HG03342 (cell line): ENCODE measurements at regions not wholly inside any gene's neighbourhood (a gene's known extent, or its start where the extent isn't known, plus 50 kb on each side); places are given as distances from the start of the nearest gene placed in this dataset.
"Not testable (repeated sequence)": the region's sequence is repeated elsewhere in the genome, so short reads cannot be mapped to it uniquely, and the experiment has no call there.

Source experiments
- ATAC-seq: cut with Tn5 transposase; IDR thresholded peaks from one replicate; pipeline ENCODE4 v1.9.1; 2021; ENCODE audit warnings: mild to moderate bottlenecking, moderate library complexity; ENCODE audit not compliant: unreplicated experiment

DNA sequence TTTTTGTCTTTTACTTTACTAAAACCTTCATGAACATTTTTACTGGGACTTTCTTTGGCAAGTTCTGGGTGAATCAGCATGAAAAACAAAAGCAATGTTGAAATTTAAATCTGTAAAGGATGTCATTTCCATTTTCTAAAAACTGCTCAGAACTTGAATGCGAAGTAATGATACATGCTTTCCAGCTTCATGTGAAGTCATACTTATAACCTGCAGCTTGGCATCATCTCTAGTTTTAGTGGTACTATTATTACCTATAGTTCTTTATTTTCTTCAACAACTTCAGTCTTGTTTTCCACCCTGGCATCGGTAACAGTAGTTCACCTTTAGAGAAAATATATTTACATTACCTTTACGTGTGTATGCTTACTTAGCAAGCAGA, 421.4 kb upstream of the DIPK2B start:
- ATAC-seq: no peak

DNA sequence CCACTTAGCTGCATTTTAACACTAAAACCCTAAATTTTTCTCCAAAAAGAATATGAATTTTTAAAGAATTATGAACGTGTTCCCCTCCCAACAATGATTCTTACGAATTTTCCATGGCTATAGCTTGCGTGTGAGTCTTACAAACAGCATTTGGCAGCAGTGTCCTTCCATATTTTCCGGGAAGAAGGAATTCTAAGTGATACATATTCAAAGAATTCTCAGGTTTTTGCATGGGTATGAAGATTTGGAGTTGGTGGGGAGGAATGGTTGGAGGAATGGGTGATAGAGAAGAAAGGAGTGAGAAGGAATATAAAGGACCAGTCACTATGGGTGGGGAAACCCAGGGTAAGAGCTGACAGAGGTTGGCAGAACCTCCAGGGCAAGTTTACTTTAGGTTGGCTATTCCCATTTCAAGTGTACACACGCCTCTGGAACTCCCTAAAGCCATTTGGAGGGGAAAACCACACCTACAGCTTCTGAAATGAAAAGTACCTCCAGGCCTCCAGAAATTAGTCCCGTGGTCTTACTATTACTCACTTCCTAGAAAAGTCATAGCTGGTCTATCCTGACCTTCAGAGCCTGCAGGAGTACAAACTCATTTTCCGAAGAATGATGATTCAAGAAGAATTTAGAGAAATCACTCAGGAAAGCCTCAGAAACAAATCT, 420.8 kb upstream of the DIPK2B start:
- ATAC-seq: no peak

DNA sequence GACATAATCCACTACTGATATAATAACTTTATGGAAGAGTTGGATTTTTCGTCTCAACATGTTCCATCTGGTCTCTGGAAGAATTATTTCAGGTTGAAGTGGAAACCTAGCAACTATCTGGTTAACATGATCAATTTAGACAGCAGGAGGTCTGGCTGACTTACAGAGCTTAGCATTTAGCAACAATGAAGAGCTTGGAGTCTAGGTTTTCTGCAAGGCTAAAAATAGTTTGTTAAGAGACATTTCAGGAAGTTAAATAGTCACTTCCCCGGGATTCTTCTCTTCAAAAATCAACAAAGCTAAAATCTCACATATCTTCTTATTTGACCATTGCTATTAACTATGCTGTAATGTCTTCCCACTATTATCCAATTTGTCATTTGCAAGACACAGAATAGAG, 418.6 kb upstream of the DIPK2B start:
- ATAC-seq: no peak

DNA sequence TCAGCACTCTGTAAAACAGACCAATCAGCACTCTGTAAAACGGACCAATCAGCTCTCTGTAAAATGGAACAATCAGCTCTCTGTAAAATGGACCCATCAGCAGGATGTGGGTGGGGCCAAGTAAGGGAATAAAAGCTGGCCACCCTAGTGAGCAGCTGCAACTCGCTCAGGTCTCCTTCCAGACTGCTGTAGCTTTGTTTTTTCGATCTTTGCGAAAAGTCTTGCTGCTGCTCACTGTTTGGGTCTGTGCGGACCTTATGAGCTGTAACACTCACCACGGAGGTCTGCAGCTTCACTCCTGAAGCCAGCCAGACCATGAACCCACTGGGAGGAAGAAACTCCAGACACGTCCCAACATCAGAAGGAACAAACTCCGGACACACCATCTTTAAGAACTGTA, 414.9 kb upstream of the DIPK2B start:
- not testable (repeated sequence) for ATAC-seq

DNA sequence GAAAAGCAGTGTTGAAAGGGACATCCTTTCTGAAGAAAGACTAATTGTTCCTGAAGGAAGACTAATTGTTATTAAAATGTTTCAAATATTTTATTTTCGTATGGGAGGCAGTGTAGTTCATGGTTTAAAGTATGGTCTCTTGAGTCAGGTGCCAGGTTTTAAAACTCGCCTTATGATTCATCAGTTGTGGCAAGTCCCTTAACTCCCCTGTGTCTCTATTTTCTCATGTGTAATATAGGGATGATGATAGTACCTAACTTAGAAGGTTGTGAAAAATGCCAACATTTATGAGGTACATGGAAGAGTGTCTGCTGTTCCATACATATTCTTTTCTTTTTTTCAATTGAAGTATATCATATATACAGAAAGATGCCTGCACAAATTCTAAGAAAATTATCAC, 414.2 kb upstream of the DIPK2B start:
- no peak for ATAC-seq

DNA sequence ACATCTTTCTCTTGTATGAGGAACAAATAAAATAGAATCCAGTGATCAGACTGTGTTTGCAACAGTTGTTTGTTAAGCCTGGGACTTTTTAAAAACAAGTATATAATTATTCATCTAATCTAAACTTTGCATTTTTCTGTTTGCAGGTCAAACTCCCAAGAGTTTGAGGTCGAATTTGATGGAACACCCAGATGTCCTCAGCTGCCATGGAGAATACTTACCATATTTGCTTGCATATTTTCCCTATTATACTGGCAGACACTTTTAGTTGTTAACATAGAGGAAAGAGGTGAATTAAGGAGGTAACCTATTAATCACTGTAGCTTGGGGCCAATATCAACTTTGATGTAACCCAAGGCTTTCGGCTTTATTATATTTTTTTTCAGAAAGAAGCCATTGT, 401.5 kb upstream of the DIPK2B start:
- no peak for ATAC-seq

DNA sequence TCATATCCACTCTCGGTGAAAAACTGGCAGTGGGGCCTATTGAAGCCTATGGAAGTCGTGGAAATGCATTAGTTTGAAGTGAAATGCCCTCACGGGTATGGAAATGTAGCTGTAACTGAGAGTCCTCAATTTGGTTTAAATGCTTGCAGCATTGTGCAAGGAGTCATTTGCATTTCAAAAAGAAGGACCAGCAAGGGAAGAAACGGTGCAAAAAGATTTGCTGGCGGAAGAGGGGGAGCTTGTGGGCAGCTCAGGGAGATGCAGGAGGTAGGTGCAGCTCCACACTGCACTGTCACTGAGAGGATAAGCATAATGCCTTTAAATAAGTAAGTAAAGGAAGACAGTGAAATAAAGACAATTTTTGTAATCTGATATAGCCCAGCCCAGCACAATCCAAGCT, 400.4 kb upstream of the DIPK2B start:
- no peak for ATAC-seq

DNA sequence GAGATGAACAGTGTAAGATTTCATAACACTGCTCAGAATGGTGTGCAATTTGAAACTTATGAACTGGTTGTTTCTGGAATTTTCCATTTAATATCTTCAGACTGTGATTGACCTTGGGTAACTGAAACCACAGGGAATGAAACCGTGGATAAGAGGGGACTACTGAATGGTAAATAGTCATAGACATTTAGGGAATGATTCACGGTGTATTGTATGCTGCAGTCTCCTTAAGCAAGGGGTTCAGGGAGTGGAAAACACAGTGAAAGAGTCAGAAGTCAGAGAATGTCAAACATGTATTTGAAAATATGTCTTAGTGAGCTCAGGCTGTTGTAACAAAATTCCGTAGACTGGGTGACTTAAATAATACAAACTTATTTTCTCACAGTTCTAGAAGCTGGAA, 398.2 kb upstream of the DIPK2B start:
- no peak for ATAC-seq

DNA sequence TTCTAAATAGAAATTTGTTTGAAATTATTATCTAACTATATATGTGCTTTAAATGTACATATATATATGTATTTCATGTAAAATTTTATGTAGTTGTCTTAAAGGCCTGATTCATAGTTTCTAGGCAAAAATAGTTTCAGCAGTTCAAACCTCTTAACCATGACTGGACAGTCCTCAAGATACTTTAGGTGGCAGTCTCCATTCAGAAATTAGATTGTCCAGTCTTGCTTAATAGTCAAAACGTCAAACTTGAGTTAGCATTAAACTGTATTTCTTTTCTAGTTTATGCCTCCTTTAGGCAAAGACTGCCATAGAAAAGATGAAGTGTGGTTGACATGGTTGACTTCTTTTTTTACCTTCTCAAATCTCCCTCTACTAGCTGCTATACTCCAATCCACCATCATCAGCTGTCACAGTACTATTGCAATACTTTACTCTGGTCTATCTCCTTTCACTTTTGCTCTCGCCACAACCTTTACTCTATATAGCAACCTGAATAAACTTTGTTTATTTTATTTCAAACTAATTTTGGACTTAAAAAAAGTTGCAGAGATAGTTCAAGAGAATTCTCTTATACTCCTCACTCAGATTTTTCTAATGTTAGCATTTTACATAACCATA, 395.6 kb upstream of the DIPK2B start:
- ATAC-seq: no peak

DNA sequence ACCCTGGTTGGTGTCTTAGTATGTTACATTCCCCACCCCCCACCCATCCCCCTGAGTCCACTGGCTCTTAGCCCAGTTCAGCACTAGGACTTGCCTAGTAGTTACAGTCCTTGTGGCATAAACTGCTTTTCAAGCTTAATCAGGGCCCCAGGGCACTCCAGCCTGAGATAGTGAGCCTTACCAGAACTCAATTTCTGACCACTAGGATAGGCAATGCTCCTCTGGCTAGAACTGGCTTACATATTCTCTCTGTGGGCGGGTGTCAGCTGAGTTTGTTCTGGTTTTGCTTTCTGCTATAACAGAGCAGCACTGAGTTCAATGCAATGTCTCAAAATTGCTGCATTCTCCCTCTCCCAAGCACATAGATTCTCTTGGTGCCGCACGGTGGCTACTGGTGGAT, 391.4 kb upstream of the DIPK2B start:
- no peak for ATAC-seq

DNA sequence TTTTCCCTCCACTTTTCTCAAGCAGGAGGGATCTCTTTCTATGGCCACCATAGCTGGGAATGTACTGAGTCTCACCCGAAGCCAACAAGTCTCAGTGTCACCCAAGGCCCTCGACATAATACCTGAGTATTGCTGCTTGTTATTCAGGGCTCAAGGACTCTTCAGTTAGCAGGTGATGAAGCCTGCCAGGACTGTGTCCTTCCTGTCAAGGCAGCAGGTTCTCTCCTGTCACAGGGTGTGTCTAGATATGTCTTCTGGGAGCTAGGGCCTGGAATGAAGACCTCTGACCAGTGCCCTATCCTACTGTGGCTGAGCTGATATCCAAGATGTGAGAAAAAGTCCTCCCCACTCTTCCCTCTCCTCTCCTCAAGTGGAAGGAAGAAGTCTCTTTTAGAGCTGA, 391.0 kb upstream of the DIPK2B start:
- ATAC-seq: no peak

DNA sequence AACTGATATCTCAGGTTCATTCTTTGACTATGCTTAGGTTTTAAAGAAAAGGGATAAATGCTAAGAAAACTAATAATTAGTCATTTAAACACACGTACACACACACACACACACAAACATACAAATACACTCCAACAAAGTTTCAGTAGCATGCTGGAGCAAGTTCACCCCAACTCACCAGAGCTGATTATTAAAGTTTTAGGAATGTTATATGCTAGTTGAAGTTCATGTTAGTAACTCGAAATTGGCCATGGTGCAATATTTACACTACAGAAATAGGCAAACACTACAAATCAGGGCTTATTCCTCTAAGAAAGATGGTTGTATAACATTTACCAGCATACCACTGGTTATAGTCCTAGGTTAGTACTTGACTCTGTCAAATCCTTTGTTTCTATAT, 384.0 kb upstream of the DIPK2B start:
- no peak for ATAC-seq

DNA sequence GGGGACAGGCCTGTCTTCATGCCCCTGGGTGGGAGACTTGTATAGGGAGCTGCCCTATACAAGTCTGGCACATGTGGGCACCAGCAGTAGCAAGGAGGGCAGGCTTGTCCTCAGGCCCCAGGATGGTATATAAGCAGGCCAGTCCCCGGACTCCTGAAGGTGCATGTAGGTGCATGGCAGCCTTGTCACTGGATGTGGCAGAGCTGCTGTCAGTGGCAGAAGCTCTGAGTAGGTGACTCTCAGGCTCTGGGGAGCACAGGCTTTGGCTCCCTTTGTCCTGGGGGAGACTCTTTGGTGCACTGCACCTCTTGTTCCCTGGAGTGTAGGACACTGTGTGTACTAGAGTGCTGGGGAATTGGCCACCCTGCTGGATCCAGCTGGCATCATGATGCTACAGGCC, 376.7 kb upstream of the DIPK2B start:
- ATAC-seq: no peak

DNA sequence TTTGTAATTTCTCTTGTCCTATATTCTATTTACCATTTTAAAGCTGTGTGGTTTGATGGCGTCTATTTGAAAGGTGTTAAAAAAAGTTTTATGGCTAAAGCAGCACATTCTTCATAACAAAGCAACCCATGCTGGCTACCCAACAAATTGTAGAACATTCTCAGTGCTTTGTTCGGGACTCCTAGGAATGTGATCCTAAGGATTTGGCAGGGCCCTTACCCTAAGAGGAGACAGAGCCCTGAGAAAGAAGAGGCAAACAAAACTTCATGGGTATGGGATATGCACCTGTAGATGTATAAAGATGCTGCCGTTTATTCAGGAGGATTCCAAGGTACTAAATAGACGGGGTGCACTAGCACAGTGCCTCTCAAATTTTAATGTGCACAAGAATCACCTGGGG, 370.8 kb upstream of the DIPK2B start:
- ATAC-seq: no peak

DNA sequence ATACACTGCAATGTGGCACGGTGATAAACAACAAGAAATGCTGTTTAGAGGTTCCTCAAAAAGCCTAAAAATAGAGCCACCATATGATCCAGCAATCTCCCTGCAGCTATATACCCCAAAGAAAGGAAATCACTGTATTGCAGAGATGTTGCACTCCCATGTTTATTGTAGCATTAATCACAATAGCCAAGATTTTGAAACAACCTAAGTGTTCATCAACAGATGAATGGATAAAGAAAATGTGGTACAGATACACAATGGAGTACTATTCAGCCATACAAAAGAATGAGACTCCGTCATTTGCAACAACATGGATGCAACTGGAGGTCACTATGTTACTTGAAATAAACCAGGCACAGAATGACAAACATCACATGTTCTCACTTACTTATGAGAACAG, 365.8 kb upstream of the DIPK2B start:
- ATAC-seq: no peak

DNA sequence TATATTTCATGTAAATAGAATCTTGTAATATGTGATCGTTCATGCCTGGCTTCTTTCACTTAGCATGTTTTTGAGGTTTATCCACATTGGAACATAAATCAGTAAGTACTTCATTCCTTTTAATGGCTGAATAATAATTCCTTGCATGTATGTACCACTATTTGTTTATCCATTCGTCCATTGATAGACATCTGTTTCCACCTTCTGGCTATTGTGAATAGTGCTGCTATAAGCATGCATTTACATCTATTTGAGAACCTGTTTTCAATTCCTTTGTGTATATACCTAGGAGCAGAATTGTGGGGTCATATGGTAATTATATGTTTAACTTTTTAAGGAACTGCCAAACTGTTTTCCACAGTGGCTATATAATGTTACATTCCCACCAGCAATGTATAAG, 356.7 kb upstream of the DIPK2B start:
- ATAC-seq: no peak

DNA sequence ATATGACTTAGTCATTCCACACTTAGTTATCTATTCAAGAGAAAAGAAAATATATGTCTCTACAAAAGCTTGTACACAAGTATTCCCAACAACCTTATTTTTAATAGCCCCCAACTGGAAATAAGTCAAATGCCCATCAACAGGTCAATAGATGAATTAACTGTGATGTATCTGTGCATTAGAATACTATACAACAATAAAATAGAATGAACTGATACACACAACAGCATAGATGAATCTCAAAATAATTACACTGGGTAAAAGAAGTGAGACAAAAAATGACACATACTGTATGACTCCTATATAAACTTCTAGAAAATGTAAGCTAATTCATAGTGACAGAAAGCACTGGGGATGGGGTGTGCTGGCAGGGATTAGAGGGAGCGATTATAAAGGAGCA, 354.1 kb upstream of the DIPK2B start:
- ATAC-seq: no peak

DNA sequence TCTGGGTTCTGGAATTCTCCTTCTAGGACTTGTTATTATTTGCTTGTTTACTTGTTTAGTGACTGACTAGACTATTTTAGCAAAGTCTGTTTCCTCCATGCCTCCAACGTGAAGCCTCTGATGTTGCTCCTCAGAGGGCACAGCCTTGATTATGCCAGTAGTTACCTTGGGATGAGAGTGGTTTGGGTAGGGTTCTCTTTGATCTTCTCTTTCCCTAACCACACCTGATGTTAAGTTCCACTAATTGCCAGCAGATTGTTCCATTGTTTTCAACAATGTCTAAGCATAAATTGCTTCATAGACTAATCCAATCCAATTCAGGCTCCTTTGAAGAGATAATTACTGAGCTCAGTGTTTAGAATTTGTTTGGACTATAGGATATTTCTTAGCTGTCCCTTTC, 352.7 kb upstream of the DIPK2B start:
- no peak for ATAC-seq

DNA sequence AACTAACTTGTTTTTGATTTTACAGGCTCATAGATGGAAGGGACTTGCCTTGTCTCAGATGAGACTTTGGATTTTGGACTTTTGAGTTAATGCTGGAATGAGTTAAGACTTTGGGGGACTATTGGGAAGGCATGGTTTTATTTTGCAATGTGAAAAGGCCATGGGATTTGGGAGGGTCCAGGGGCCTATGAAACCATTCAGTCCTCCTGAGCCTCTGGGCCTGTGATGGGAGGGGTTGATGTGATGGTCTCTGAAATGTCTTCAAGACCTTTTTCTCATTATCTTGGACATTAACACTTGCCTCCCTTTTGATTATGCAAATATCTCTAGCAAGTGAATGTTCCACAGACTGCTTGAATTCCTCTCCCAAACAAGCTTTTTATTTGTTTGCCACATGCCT, 346.0 kb upstream of the DIPK2B start:
- ATAC-seq: not testable (repeated sequence)

DNA sequence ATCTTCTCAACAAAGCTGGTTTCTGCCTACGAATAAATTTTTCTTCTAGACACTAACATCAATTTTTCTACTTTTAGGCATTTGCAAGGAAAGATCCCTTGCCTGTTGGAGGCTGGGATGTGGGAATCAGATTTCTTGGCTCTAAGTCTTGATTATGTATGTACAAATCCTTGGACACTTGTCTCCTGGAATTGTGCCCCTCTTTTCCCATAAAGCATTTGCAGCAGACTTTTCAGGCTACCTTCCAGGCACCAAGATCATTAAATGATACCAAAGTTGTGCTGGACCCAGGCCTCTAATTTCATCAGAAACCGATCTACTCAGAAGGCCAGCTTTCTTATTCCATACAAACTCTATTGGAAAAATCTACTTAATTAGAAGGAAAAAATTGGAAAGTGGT, 339.5 kb upstream of the DIPK2B start:
- no peak for ATAC-seq

DNA sequence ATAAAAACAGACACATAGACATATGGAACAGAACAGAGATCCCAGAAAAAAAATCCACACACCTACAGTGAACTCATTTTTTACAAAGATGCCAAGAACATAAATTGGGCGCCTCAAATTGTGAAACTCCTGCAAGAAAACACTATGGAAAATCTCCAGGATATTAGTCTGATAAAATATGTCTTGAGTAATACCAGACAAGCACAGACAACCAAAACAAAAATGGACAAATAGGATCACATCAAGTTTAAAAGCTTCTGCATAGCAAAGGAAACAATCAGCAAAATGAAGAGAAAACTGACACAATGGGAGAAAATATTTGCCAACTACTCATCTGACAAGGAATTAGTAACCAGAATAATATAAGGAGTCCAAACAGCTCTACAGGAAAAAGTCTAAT, 337.3 kb upstream of the DIPK2B start:
- ATAC-seq: no peak

DNA sequence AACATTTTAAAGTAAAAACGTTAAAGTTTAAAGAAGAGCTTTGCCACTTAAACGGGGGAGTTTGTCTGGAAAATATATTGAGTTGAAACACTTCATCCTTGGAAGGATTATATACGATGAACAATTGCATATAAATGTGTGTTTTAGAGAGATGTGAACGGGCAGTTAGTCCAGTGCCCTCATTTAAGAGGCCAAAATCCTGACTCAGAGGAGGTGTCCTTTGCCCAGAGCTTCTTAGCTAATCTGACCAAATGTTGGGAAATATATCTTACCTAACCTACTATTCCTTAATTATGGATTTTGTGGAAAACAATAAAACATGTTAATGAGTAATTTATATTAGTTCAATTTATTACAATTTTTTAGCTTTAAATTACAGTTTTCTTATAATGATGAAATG, 327.2 kb upstream of the DIPK2B start:
- no peak for ATAC-seq

DNA sequence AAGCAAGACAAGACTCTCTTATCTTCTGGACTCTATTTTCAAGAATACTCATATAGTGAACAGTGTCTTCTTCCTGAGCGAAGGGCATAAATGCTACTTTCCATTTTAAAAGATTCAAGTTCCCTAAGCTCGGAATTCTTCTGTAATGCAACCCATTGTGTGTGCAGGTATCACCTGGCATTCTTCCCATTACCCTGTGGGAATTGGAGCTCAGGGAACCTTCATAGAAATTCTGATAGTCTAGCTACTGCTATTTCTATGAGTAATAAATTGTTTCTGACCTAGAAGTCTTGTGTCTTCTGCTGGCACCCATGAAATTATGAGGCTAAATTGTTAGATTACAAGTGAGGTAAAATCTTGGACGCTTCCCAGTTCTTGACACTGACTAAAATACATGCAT, 324.1 kb upstream of the DIPK2B start:
- no peak for ATAC-seq
